ENCODE measurements at regions not wholly inside any gene's neighbourhood (a gene's known extent, or its start where the extent isn't known, plus 50 kb on each side); places are given as distances from the start of the nearest gene placed in this dataset.
"Not testable (repeated sequence)": the region's sequence is repeated elsewhere in the genome, so short reads cannot be mapped to it uniquely, and the experiment has no call there.

GRCh38 chr10:62934258-62934657, 118.1 kb upstream of the EGR2 start:
- peak in 14 of 58 donors; percentile 2 to 33 (median 6) for DNase-seq

- not testable (repeated sequence) for DNase-seq
Measured at GRCh38 chr10:62928763-62929162, 112.6 kb upstream of the EGR2 start.

- DNase-seq: no peak
Measured at GRCh38 chr10:62926407-62926806, 110.2 kb upstream of the EGR2 start.

GRCh38 chr10:62924344-62924748, 108.2 kb upstream of the EGR2 start:
- DNase-seq: no peak

- DNase-seq: no peak
Measured at GRCh38 chr10:62919776-62920175, 103.6 kb upstream of the EGR2 start.

- DNase-seq: no peak
Measured at GRCh38 chr10:62917475-62918238, 101.5 kb upstream of the EGR2 start.

GRCh38 chr10:62916141-62916603, 100.0 kb upstream of the EGR2 start:
- no peak for DNase-seq

- DNase-seq: no peak
Measured at GRCh38 chr10:62915158-62915557, 99.0 kb upstream of the EGR2 start.

GRCh38 chr10:62912086-62912485, 95.9 kb upstream of the EGR2 start:
- DNase-seq: no peak

GRCh38 chr10:62911210-62911963, 95.2 kb upstream of the EGR2 start:
- DNase-seq: peak in 21 of 58 donors; percentile 1 to 50 (median 13)

- DNase-seq: no peak
Measured at GRCh38 chr10:62907470-62908212, 91.5 kb upstream of the EGR2 start.

GRCh38 chr10:62904281-62904875, 88.2 kb upstream of the EGR2 start:
- no peak for DNase-seq

GRCh38 chr10:62903828-62904227, 87.7 kb upstream of the EGR2 start:
- DNase-seq: no peak

GRCh38 chr10:62900829-62901571, 84.8 kb upstream of the EGR2 start:
- DNase-seq: no peak

- no peak for DNase-seq
Measured at GRCh38 chr10:62899311-62899710, 83.1 kb upstream of the EGR2 start.

GRCh38 chr10:62895063-62895462, 78.9 kb upstream of the EGR2 start:
- DNase-seq: no peak

- DNase-seq: no peak
Measured at GRCh38 chr10:62894156-62894555, 78.0 kb upstream of the EGR2 start.

- DNase-seq: no peak
Measured at GRCh38 chr10:62893036-62893435, 76.9 kb upstream of the EGR2 start.

- no peak for DNase-seq
Measured at GRCh38 chr10:62890395-62890794, 74.2 kb upstream of the EGR2 start.

- no peak for DNase-seq
Measured at GRCh38 chr10:62887642-62888041, 71.5 kb upstream of the EGR2 start.
